NCI-H2081 treated with DMSO at 0.1 percent for 48 hours (cell line): ENCODE measurements at regions not wholly inside any gene's neighbourhood (a gene's known extent, or its start where the extent isn't known, plus 50 kb on each side); places are given as distances from the start of the nearest gene placed in this dataset.

Experiments used
- DNase-seq: peaks from one replicate; lab custom pipeline; 2025; lab: John Stamatoyannopoulos, UW

DNA sequence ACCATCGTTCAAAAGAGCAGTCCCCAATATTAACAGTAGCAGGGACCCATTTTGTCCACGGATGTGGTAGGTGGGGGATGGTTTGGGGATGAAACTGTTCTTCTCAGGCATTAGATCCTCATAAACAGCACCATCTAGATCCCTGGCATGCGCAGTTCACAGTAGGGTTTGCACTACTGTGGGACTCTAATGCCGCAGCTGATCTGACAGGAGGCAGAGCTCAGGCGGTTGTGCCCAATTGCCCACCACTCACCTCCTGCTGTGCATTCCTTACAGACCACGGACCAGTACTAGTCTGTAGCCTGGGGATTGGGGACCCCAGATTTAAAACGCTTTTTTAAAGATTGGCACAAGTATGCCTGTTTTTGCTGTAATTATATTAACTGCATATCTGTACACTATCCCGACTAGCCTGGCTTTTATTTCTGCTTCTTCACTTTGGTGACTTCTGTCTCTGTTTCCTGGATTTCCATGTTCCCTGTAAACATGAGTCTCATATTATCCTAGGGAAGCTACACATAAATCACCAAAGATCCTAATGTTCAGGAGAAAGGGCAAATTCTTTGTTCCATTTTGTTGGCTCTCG, 163.3 kb upstream of the AKR1E2 start:
- no peak for DNase-seq

DNA sequence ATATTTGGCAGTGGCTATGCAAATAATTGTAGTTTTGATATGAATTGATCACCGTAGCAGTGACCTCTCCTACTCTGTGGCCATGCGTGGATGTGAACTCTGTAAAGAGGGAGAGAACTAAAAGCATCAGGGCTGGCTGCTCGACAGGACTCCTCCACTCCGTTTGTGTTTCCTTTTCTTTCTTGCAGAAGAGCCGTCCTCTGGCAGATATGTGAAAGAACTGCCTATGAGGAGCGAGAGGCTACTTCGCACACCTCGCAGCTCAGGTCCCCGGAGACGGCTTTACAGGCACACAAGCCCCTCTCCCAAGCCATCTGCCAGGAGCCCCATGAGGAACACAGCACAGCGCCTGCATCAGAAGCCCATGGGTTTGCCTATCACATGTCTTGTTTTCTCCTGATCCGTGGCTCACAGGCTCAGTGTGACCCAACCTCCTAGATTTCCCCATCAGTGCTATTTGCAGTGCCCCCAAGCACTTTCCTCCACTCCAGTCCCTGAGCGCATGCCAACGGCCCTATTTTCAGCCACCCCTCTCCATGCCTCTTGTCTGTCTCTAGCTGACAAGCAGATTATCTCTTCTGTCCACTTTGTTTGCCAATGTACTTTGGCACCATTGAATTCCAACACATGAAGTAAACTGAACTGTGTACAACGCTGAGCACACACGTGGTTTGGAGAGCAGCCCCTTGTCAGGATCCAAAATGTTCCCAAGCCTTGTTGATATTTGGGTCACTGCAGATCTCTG, 164.3 kb upstream of the AKR1E2 start:
- DNase-seq = no peak

DNA sequence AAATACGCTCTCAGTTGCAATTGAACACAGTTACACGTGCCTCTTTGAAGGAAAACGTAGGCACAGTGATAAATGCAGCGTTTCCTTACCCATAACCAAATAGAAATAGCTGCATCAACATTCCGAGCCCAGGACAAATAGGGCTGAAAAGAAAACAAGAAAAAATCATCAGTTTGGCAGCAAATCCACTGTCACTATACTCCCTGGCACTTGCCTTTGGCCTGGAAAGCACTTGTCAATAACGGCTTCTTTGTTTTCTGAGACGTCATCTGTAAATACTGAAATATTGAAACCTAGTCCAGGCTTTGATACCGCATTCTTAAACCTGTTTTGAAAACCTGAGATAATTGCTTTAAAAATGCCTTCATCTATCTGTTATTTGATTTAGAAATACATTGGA, 167.2 kb upstream of the AKR1E2 start:
- no peak for DNase-seq

DNA sequence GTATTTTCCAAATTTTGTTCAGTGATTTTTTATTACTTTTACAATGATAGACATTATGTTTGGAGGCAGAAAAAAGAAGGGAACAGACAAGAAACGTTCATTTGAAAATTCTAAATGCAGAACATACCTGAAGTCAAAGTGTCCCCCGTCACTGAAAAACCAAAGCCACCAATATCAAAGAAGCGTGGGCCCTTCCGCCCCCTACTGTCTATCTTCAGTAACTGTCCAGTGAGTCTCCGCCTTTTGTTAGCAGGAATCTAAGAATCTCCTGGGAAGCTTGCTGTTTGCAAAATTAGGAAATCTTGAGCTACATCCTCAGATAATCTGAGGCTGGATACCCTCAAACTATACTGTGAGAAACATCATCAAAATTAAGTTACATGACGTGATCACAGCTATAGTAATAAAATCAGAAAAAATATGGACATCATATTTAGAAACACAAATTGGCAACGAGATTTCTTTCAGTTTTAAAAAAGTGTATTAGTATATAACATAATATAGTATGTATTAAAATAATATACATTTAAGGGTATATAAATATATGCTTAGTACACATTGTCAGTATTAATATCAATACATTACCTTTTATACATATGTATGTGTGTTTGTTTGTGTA, 169.3 kb upstream of the AKR1E2 start:
- no peak for DNase-seq

DNA sequence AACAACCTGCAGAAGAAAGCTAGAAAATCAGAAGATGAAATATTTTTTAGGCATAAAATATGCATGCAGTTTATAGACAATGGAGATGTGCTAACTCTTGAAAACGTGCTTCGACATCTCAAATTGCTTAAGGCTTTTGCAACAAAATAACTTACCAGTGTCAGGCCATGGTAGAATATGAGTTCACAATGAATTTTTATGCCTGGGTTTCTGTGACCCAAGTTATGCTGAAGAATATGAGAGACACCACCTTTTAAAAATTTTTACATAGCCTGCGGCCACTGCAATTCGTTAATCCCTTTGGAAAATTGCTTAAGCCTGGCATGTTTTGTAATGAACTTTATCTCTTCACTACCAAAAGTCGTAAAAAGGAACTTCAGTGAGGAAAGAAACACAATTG, 170.1 kb upstream of the AKR1E2 start:
- no peak for DNase-seq

DNA sequence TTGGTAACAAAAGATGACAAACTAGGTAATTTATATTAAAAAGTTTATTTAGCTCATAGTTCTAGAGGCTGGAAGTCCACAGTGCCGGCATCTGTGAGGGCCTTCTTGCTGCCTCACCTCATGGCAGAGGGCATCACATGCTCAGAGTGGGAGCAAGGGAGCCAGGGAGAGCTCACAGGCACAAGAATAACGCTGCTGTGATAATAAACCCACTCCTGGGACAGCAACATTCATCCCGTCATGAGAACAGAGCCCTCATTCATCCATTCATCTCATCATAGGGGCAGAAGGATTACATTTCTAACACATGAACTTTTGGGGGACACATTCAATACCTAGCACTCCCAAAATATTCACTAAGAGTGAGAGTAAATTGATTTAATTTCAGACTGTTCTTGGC, 170.6 kb upstream of the AKR1E2 start:
- DNase-seq = no peak

DNA sequence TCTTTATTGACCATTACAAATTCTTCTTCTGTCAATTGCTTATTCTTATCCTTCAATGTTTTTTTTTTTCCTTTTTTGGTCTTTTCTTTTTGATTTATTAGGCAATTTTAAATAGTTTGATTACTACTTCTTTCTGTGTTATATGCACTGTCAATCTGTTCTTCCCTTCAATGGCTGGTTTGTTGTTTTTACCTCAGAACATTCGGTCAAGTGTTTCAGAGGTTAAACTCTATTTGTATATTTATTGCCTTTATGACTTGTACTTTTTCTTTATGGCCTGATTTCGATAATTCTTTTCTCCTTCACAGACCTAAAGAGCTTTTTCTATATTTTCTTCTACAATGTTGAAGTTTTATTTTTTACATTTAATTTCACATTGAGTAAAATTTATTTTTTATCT, 171.5 kb upstream of the AKR1E2 start:
- DNase-seq = no peak

DNA sequence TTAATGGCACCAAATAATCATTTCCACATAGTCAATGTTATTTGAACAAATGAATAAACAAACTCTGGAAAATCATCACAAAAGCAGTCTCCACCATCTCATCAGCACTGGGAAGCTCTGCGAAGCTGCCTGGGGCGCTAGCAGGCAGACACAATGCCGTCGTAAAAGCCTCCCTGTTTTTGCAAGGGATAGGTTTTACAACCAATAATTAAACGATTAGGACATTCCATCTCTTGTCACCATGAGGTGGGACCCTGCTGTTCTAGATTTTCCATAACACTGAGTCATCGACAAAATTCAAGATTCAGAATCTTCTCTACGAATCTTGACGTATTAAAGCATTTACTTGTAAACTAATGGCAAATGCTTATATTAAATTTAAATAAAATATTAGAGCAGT, 172.8 kb upstream of the AKR1E2 start:
- DNase-seq = no peak

DNA sequence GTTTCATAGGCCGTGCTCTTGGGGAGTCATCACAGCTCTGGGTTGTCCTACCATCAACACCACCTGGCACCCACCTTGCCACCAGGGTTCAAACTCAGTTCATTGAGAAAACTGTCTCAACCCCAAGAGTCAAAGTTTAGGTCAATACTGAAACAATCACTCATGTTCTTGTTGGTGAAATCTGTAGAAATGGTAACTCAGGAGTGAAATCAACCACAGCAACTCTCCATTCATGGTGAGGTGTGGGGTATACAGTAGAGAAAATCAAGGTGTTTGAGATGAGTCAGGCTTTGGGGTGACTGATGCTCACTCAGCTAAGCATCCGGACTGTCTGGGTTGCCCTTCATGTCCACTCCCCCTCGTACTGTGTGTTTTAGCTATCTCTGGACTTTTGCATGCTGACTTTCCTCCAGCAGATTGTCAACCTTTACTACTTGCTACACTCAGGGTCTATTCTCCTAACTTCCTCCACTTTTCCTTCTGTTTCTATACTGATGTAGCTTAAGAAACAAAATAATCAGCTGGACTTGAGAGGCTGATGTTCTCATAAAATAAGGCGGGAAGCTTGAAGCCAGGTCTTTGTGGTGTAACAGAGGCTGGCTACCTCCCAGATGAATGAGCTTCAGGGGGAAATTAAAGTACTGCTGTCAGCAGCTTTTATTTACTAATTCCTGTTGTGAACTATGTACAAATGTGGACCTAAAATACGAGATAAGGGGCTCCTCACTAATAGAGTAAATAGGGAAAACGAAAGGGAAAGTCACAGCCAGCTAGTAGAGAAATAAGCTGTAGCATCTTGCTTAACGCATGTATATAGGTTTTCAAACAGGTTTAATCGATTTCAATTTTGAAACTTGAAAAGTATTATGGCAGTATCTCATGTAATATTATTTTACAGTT, 173.6 kb upstream of the AKR1E2 start:
- DNase-seq = no peak

DNA sequence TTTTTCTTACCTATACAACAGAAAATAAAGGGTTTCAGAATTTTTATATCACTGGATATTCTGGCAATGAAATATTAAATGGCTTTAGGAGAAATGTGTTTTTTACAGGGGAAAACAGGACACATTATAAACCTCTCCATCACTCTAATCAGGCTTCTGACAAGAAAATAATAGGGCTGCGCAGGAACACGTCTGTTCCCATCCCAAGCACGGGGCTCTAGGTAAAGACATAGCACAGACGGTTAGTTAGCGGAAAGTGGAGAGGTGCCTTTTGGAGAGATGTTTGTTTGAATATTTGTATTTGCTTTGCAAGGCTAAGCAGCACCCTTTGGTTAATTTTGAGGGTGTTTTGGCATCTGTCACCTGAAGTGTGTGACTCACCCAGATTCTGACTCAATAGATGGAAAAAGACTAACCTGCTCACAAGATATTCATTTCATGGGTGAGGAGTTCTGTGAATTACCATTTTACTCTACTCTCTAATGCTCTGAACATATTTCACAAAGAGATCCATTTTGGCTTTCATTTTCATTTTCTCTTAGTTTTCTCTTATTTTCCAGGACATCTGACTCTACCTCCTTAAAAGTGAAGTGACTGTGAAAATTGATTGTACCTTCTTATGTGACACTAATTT, 174.5 kb upstream of the AKR1E2 start:
- peak; percentile 30 for DNase-seq

DNA sequence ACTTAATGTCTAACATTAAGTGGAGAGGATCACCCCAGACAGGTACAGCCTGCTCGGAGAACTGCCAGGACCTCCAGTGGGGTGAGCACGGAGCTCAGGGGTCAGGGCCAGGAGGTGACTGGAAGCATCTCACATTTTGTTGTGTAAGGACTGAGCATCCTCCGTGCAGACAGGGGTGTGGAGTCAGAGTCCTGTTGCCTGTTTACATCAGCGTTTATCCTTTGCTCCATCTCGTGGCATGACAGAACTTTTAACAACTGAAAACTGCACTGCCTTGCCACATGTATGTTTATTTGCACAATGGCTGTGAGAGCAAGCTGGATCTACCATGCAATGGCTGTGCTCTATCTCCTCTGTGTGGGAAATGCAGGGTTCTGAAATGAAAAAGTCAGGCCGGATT, 175.4 kb upstream of the AKR1E2 start:
- no peak for DNase-seq

DNA sequence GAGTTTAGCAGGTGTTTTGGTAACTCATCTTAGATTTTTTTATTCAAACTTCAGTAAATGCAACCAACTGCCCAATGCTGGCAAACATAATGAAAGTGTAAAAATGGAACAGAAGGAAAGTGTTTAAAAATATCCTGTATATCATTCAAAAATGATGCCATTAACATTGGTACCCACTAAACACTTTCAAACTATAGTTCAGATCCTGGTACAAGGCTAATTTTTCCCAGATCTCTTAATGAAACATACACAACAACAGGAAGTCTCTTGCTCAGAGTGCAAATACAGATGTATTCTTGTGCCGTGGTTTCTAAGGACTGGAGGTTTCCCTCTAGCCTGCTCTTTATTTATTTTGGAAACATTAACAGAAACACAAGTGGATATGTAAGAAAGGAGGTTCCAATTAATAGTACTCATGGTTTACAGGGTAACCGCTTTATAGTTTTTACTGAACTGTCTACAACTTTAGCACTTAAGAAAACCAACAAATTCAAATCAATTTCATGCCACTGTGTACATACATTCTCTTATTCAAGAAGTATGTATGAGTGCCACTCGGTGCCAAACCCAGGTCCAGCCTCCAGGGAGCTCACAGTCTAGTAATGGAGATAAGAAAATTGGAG, 176.0 kb upstream of the AKR1E2 start:
- DNase-seq = peak; percentile 2

DNA sequence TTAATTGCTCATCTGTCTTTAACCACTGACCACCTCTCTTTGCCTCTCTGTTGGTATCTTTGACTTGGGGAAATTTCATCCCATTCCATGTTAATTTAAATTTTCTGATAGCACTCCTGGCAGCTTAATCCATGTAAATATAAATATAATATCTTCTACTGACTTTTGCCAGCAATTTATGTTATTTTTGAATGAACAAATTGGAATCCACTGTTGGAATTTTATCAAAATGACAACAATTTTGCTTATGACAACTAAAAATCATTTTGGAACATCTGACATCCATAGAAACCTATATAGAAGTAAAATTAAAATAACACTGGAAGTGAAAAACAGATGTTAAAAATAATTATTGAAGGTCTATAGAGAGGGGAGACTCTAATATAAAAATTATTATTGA, 176.5 kb upstream of the AKR1E2 start:
- no peak for DNase-seq

DNA sequence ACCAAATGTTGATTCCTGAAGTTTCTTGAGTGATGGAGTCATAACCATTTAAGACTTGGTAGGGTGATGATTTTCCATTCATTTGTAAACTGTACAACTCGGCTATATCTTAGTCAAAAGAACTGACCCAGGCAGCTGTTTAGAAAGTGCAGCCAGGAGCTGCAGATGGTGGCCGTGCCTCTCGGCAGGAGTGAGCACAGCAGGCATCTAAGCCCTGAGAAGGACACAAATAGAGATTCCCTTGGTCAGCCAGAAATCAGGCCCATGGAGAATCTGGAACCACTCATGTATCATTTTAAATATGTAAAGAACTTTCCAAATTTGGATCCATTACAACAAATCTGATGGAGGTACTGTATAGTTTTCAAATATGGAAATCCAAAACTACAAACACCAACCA, 177.0 kb upstream of the AKR1E2 start:
- no peak for DNase-seq

DNA sequence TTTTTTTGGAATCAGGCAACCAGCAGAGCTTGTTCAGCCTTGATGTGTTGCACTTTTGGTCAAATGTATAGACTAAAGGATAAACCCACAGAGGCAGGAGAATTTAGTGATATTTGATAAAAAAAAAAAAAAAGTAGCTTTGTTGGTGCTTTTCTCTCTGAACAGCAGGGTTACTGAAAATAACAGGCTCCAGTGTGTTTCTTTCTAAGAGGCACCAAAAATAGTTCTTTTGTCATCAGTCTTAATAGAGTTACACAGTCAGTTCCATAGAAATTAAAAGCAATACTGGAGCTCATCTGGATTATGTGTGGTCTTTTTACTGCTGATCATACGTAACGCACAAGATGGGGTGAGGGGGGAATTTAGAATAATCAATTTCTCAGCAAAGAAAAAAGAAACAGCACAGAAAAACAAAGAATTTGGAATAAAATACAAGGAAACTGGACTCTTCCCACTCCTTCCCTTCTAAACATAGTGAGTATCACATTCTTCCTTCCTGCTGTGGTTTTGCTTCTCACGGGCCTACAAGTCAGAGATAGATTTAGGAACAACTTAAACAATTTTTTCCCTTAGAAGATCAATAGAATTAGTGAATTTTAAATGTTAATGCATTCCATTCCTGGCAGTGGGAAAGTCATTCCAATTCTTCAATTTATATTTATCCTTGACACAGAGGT, 178.8 kb upstream of the AKR1E2 start:
- no peak for DNase-seq

DNA sequence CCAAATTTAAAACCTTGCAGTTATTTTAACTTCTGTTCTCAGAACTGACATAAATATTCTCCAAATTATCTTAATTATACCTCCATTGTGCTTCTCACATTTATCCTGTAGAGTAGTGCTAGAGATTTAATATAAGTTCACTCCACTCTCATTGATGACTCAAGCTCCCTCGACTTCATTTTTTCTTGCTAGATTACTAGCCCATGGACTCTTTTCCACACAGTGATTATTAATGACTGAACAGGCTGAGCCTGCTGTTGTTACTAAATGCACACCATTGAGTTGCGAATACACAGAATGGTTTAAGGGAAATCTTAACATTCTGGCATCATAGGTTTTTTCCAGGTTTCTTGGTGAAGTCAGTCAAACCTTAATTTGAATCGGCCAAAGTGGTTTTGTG, 179.5 kb upstream of the AKR1E2 start:
- DNase-seq = no peak

DNA sequence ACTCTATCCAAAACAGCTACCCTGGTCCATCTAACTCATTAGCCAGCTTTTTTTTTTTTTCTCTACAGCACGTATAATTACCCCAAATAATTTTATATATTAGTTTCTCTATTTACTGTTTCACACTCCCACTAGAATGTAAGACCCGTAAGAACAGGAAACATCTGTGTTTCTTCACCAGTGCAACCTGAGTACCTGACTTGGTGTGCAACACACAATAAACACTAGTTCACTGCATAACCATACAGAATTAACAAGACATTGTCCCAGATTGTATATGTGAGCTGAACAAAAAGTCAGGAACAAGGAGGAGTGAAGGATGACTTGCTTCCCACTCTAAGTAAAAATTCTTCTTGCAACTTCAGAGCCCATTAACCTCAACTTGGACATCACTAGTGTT, 180.2 kb upstream of the AKR1E2 start:
- DNase-seq = no peak

DNA sequence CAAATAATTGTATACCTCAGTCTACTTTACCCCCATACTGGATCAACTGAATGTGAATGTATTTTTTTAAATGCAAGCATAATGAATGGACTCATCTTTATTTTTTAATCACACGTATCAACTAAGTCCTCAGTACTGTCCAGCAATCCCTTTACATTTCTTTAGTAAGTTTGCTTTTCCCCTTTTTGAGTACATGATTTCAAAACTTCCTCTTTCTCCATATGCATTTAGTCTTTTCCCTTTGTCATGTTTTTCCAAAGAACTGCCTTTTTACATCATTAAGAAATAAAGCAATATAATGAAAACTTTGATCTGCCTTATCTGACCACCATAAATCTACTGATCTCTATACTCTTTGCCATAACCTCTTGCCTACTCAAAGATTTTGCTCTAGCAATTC, 182.5 kb upstream of the AKR1E2 start:
- no peak for DNase-seq

DNA sequence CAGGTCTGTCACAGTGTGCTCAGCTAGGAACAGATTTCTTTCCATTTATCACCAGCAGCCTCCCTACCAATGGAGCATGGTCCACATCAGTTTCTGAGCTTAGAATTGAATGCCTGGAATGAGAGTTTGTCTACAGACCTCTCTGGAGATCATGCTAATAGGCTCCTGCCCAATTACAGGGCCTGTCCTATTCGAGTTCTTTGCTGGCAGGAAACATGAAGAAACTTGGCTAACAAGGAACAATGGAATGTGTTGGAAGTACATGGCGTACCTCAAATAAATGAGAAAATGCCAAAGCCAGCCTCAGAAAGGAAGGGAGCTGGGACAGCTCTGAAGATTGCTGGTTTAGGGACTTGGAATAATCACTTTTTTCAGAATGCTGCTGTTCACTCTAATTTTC, 186.0 kb upstream of the AKR1E2 start:
- no peak for DNase-seq

DNA sequence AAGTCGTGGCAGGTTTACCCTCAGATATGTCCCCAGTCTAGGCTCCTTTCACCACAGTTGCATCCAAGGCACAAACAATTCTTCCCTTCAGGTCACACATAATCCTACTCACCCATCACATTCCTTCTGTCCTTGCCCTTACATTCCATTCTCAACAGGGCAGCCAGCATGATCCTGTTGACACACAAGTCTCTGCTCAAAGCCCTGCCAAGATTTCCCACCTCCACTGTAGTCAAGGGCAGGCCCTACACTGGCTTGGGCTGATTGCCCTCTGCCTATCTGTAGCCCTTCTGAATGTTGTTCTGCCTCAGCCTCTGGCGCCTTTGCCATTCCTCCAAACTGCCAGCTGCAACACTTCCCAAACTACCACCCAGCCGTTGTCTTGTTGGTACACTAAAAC, 187.9 kb upstream of the AKR1E2 start:
- no peak for DNase-seq

DNA sequence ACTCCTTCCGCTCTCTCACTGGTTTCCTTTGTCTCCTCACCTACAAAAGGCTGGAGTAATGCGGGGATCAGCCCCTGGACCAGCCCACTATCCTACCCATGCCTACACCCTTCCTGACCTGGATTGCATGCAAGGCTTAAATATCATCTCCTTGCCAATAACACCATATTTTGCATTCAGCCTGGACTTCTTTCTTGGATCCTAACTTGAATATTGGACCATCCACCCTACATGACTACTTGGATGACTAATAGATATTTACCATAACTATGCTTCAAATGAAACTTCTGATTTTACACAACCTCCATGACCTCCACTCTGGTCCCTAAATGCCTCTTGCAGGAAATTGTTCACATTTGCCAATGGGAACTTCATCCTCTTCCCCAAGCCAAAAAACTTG, 188.3 kb upstream of the AKR1E2 start:
- no peak for DNase-seq
